NB4 (cell line): ENCODE measurements at regions not wholly inside any gene's neighbourhood (a gene's known extent, or its start where the extent isn't known, plus 50 kb on each side); places are given as distances from the start of the nearest gene placed in this dataset.
"Not testable (repeated sequence)": the region's sequence is repeated elsewhere in the genome, so short reads cannot be mapped to it uniquely, and the experiment has no call there.

Source experiments
- DNase-seq: peaks from one replicate; pipeline ENCODE4 v3.0.0; 2010; ENCODE audit warnings: low read depth
- H3K4me3 ChIP-seq: one replicate; pipeline ENCODE4 v1.5.1; 2011; ENCODE audit warnings: mild to moderate bottlenecking, low read depth, low read length, moderate library complexity
- MYC ChIP-seq: IDR thresholded peaks from 2 replicates; pipeline ENCODE4 v1.6.1; 2011; ENCODE audit warnings: low read depth, low read length
- POLR2A ChIP-seq: IDR thresholded peaks from 2 replicates; pipeline ENCODE4 v1.6.1; 2011; ENCODE audit warnings: mild to moderate bottlenecking; ENCODE audit not compliant: insufficient read length; ENCODE audit errors: extremely low read depth
- TF ChIP-seq, protein P1 (sequence below): IDR thresholded peaks from one replicate; pipeline ENCODE4 v1.5.1; 2012; ENCODE audit warnings: low read depth, low read length
- TF ChIP-seq, protein P2 (sequence below): IDR thresholded peaks from 2 replicates; pipeline ENCODE4 v1.6.1; 2011; ENCODE audit warnings: low read depth, low read length

DNA sequence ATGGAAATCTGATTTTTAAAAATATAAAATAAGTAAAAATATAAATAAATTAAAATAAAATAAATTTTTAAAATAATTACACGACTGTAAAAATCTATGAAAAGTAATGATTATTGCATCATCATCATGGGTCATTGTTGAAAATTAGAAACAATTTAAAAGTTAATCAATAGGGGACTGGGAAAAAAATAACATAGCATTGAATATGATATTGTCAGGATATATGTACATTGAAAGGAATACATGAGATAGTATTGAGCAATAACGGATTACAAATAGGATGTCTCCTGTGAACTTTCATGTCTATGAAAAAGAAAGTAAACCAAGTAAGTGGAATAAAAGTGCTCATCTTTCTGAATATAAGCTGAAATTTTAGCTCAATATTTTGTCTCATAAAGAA, 566.8 kb upstream of the HTR2C start:
- H3K4me3 ChIP-seq = no peak overlapping the region
- TF ChIP-seq, protein P1, sequence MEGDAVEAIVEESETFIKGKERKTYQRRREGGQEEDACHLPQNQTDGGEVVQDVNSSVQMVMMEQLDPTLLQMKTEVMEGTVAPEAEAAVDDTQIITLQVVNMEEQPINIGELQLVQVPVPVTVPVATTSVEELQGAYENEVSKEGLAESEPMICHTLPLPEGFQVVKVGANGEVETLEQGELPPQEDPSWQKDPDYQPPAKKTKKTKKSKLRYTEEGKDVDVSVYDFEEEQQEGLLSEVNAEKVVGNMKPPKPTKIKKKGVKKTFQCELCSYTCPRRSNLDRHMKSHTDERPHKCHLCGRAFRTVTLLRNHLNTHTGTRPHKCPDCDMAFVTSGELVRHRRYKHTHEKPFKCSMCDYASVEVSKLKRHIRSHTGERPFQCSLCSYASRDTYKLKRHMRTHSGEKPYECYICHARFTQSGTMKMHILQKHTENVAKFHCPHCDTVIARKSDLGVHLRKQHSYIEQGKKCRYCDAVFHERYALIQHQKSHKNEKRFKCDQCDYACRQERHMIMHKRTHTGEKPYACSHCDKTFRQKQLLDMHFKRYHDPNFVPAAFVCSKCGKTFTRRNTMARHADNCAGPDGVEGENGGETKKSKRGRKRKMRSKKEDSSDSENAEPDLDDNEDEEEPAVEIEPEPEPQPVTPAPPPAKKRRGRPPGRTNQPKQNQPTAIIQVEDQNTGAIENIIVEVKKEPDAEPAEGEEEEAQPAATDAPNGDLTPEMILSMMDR = no peak
- TF ChIP-seq, protein P2, sequence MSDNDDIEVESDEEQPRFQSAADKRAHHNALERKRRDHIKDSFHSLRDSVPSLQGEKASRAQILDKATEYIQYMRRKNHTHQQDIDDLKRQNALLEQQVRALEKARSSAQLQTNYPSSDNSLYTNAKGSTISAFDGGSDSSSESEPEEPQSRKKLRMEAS = no peak
- TF ChIP-seq POLR2A = no peak
- TF ChIP-seq MYC = no peak
- DNase-seq = no peak

DNA sequence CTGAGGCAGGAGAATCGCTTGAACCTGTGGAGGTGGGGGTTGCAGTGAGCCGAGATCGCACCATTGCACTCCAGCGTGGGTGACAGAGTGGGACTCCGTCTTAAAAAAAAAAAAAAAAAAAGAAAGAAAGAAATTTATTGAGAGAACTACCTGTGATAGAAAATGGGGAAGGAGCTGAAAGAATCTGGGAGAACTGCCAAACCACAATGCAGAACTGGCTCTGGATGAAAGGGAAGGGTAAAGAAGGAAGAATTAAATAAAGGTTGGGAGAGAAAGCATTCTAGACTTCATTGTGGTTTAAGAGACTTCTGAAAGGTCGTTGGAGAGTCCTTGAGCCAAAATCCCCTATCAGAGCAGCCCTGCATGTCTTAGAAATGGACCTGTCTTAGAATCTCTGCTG, 567.9 kb upstream of the HTR2C start:
- H3K4me3 ChIP-seq = no peak overlapping the region
- no peak for TF ChIP-seq MYC
- TF ChIP-seq, protein P1 = no peak
- no peak for TF ChIP-seq POLR2A
- TF ChIP-seq, protein P2 = no peak
- DNase-seq = no peak

DNA sequence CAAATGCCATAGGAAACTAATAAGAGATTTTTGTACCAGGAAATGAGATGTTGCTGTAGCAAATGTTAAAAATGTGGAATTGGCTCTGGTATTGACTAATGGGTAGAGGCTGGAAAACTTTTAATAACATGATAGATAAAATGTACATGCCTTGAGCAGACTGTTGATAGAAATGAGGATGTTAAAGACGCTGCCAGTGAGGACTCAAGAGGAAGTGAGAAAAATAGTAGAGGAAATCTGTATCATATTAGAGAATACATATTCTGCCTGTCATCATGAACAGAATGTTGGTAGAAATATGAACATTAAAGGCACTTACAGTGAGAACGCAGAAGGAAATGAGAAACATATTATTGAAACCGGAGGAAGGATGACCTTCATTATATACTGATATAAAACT, 577.2 kb upstream of the HTR2C start:
- DNase-seq = no peak
- H3K4me3 ChIP-seq = no peak overlapping the region
- TF ChIP-seq POLR2A (no peak), MYC (no peak)
- TF ChIP-seq, protein P1 = no peak

DNA sequence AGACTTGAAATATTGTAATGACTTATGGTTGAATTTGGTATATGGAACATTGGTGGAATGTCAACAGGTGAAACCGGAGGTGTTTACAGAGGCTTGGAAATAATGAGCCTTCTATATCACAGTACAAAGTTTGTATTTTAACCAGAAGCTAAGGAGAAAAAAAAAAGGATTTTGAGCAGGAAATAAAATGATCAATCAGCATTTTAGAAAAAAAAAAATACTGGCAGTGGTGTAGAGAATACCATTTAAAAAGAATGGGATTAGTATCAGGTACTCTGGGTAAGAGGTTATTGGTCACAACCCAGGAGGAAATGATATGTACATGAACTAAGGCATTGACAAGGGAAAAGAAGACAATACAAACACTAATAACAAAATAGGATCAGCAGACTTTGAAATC, 587.1 kb upstream of the HTR2C start:
- no peak for DNase-seq
- TF ChIP-seq, protein P2 = no peak
- TF ChIP-seq MYC (no peak), POLR2A (no peak)
- TF ChIP-seq, protein P1 = no peak
- no peak overlapping the region for H3K4me3 ChIP-seq

DNA sequence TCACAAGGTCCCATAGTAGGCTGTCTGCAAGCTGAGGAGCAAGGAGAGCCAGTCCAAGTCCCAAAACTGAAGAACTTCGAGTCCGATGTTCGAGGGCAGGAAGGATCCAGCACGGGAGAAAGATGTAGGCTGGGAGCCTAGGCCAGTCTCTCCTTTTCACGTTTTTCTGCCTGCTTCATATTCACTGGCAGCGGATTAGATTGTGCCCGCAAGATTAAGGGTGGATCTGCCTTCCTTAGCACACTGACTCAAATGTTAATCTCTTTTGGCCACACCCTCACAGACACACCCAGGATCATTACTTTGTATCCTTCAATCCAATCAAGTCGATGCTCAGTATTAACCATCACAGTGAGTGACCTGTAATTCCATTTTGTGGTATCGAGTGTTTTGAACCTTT, 592.2 kb upstream of the HTR2C start:
- H3K4me3 ChIP-seq, DNase-seq: not testable (repeated sequence)

DNA sequence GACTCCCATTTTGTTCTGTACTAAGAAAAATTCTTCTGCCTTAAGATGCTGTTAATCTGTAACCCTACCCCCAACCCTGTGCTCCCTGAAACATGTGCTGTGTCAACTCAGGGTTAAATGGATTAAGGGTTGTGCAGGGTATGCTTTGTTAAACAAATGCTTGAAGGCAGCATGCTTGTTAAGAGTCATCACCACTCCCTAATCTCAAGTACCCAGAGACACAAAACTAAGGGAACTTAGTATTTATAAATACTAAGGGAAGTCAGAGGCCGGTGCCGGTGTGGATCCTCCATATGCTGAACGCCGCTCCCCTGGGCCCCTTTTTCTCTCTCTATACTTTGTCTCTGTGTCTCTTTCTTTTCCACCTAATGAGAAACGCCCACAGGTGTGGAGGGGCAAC, 593.2 kb upstream of the HTR2C start:
- not testable (repeated sequence) for H3K4me3 ChIP-seq

DNA sequence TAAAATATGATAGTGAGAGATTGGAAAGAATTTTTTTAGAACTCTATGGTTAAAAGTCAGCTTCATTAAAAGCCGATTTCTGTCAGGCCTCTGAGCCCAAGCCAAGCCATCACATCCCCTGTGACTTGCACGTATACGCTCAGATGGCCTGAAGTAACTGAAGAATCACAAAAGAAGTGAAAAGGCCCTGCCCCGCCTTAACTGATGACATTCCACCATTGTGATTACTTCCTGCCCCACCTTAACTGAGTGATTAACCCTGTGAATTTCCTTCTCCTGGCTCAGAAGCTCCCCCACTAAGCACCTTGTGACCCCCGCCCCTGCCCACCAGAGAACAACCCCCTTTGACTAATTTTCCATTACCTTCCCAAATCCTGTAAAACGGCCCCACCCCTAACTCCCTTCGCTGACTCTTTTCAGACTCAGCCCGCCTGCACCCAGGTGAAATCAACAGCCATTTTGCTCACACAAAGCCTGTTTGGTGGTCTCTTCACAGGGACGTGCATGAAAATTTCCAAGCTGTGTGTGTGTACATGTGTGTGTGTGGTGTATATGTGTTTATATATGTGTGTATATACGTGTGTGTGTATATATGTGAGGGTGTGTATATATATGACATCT, 595.5 kb upstream of the HTR2C start:
- DNase-seq, H3K4me3 ChIP-seq: not testable (repeated sequence)

More for the DNA sequence above, 593.2 kb upstream of the HTR2C start:
- not testable (repeated sequence) for DNase-seq

DNA sequence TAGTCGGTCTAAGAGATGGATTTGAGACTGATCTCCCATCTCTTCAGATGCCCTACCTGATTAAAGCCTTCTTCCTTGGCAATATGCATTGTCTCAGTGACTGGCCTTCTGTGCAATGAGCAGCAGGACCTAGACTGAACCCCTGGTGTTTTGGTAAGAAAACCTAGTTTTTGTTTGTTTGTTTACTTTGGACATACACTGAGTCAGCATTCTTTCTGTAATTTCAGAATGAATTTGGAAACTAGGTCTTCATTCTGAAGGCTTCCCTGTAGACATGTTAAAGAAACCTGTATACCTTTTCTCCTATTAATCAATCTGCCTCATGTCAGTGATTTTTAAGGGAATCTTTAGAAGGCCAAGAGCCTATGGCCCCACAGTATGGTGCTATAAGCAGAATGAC, 597.5 kb upstream of the HTR2C start:
- TF ChIP-seq, protein P1 = no peak
- TF ChIP-seq, protein P2 = no peak
- no peak for TF ChIP-seq MYC
- TF ChIP-seq POLR2A = no peak
- no peak for DNase-seq
- H3K4me3 ChIP-seq = no peak overlapping the region
